MCF 10A (cell line): ENCODE measurements at regions not wholly inside any gene's neighbourhood (a gene's known extent, or its start where the extent isn't known, plus 50 kb on each side); places are given as distances from the start of the nearest gene placed in this dataset.
A peak's percentile ranks its signal among the peaks of the same experiment; 100 is the strongest.

Experiments
- BruUV-seq: library from RNA; stranded (reverse); fragments of 400-500 nt; replicated peaks from 2 replicates; lab custom pipeline; 2021; lab: Mats Ljungman, UMichigan
- CTCF ChIA-PET: fragments of 300-600 bp; sonication (Branson Sonifier 250); formaldehyde crosslinking; extraction: SDS; loops from one replicate; lab custom pipeline; 2021; ENCODE audit warnings: antibody characterized with exemption, inconsistent platforms; lab: Yijun Ruan, JAX
- POLR2A ChIA-PET: fragments of 300-600, 350-650 bp; sonication (Branson Sonifier 250); formaldehyde crosslinking; extraction: SDS; loops from one replicate; lab custom pipeline; 2020; ENCODE audit warnings: antibody characterized with exemption, inconsistent platforms; lab: Yijun Ruan, JAX
- DNase-seq: peaks from one replicate; pipeline ENCODE4 v3.0.0-alpha.2; 2018; ENCODE audit not compliant: unreplicated experiment
- H3K27ac Mint-ChIP-seq: one replicate; pipeline ENCODE4 v1.8.0; 2022; ENCODE audit warnings: mild to moderate bottlenecking, low read depth, mixed read lengths; ENCODE audit not compliant: unreplicated experiment
- H3K27me3 Mint-ChIP-seq: one replicate; pipeline ENCODE4 v1.8.0; 2022; ENCODE audit warnings: mixed read lengths; ENCODE audit not compliant: insufficient read depth, unreplicated experiment
- H3K36me3 Mint-ChIP-seq: one replicate; pipeline ENCODE4 v1.8.0; 2022; ENCODE audit warnings: mild to moderate bottlenecking, moderate library complexity, mixed read lengths; ENCODE audit not compliant: insufficient read depth, unreplicated experiment
- H3K4me1 Mint-ChIP-seq: one replicate; pipeline ENCODE4 v1.8.0; 2022; ENCODE audit warnings: mixed read lengths; ENCODE audit not compliant: insufficient read depth, unreplicated experiment
- H3K4me3 Mint-ChIP-seq: one replicate; pipeline ENCODE4 v1.8.0; 2022; ENCODE audit warnings: mild to moderate bottlenecking, moderate library complexity, mixed read lengths; ENCODE audit not compliant: unreplicated experiment
- H3K9me3 Mint-ChIP-seq: one replicate; pipeline ENCODE4 v1.8.0; 2022; ENCODE audit warnings: mixed read lengths; ENCODE audit not compliant: unreplicated experiment
- CTCF ChIP-seq: fragments of 200-600 bp; IDR thresholded peaks from one replicate; pipeline ENCODE4 v1.8.0; 2022; ENCODE audit warnings: antibody characterized with exemption, mild to moderate bottlenecking; ENCODE audit not compliant: unreplicated experiment
- intact Hi-C: fragments of 100-400 bp; cut with micrococcal nuclease; formaldehyde crosslinking; loops from 2 replicates; pipeline ENCODE4 v1.14.1; 2022

GRCh38 chr1:216997069-216997468, 273.8 kb upstream of the ESRRG start:
- BruUV-seq: no TSS peak
- intact Hi-C loops: no loop called here
- CTCF ChIA-PET: interaction anchor here (0.6 kb wide), 1 partner anchor 861 kb away, joined by 3 read pairs; no protein-coding TSS in a partner anchor
- H3K36me3 Mint-ChIP-seq: no peaks in the 10 kb centered on the region
- H3K27me3 Mint-ChIP-seq: no peaks in the 10 kb centered on the region
- no peak overlapping the region for H3K27ac Mint-ChIP-seq
- POLR2A ChIA-PET: no interaction called here
- DNase-seq: no peak
- no peak overlapping the region for H3K4me3 Mint-ChIP-seq
- no peaks in the 10 kb centered on the region for H3K9me3 Mint-ChIP-seq
- H3K4me1 Mint-ChIP-seq: no peaks in the 10 kb centered on the region
- TF ChIP-seq CTCF: no peak

GRCh38 chr1:216984536-216984935, 261.3 kb upstream of the ESRRG start:
- Mint-ChIP-seq H3K27ac (no peak overlapping the region), H3K9me3 (no peaks in the 10 kb centered on the region), H3K4me1 (no peaks in the 10 kb centered on the region), H3K27me3 (no peaks in the 10 kb centered on the region), H3K4me3 (no peak overlapping the region), H3K36me3 (no peaks in the 10 kb centered on the region)
- POLR2A ChIA-PET: no interaction called here
- BruUV-seq: no TSS peak
- CTCF ChIA-PET: interaction anchor here (0.6 kb wide), 1 partner anchor 118 kb away, joined by 3 read pairs; no protein-coding TSS in a partner anchor
- no peak for TF ChIP-seq CTCF
- intact Hi-C loops: no loop called here
- DNase-seq: no peak

GRCh38 chr1:216983823-216984222, 260.6 kb upstream of the ESRRG start:
- POLR2A ChIA-PET: no interaction called here

GRCh38 chr1:216961516-216961915, 238.3 kb upstream of the ESRRG start:
- Mint-ChIP-seq H3K4me3 (no peak overlapping the region), H3K27me3 (no peaks in the 10 kb centered on the region), H3K36me3 (no peaks in the 10 kb centered on the region), H3K9me3 (peaks cover 11% of the 10 kb centered on the region), H3K4me1 (no peaks in the 10 kb centered on the region), H3K27ac (no peak overlapping the region)
- POLR2A ChIA-PET: no interaction called here
- CTCF ChIA-PET: interaction anchor here (0.5 to 2.0 kb wide), 18 partner anchors 9 to 1327 kb away, joined by 3 to 14 read pairs (median 3); no protein-coding TSS in a partner anchor
- BruUV-seq: no TSS peak
- intact Hi-C loops: loop anchor here (1.0 to 5.0 kb wide), 5 partner anchors 209 to 1210 kb away; no protein-coding TSS in a partner anchor
- DNase-seq: no peak
- TF ChIP-seq CTCF: peak; percentile 5

More at GRCh38 chr1:216983823-216984222, 260.6 kb upstream of the ESRRG start:
- no TSS peak for BruUV-seq
- Mint-ChIP-seq H3K27ac (no peak overlapping the region), H3K4me3 (no peak overlapping the region), H3K27me3 (no peaks in the 10 kb centered on the region), H3K9me3 (no peaks in the 10 kb centered on the region), H3K36me3 (no peaks in the 10 kb centered on the region), H3K4me1 (no peaks in the 10 kb centered on the region)
- no peak for DNase-seq
- intact Hi-C loops: no loop called here
- CTCF ChIA-PET: no interaction called here
- TF ChIP-seq CTCF: no peak
